ENCODE measurements at regions not wholly inside any gene's neighbourhood (a gene's known extent, or its start where the extent isn't known, plus 50 kb on each side); places are given as distances from the start of the nearest gene placed in this dataset.
"Not testable (repeated sequence)": the region's sequence is repeated elsewhere in the genome, so short reads cannot be mapped to it uniquely, and the experiment has no call there.

DNA sequence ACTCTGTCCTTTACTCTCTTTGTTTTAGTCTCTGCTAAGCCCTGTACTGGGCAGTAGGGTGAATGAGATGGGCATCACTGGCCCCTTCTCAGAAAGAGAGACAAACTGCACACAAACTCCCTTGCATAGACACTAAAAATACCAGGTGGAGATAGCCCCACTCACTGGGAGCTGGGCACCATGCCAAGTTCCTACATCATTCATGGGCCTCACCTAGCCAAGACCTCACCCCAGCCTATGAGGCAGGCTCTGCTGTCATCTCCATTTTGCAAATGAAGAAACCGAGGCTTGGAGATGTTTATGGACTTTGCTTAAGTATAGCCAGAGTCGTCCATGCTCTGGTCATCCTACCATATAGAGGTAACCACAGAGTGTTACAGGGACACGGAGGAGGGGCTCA lies 499.8 kb upstream of the CDH11 start:
- ATAC-seq (no peak), DNase-seq (ENCODE audit: low spot score) (no peak)

DNA sequence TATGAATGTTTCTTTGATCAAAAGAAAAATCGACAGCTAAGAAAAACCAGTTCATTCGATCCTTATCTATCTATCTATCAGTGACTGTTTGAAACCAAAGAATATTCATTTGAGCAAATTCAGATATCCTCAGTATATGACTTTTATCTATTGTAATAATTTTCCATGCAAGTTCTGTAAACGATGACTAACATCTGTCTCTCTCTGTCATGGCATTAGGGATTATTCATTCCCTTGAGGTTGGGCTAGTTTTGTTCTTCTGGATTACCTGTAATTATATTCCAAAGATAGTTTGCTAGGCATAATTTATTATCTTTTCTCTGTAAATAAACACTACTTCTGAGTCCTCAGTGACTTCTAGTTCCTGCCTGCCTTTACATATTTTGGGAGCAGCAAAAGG lies 497.7 kb upstream of the CDH11 start:
- DNase-seq (ENCODE audit: low spot score), result no peak
- ATAC-seq, result no peak

DNA sequence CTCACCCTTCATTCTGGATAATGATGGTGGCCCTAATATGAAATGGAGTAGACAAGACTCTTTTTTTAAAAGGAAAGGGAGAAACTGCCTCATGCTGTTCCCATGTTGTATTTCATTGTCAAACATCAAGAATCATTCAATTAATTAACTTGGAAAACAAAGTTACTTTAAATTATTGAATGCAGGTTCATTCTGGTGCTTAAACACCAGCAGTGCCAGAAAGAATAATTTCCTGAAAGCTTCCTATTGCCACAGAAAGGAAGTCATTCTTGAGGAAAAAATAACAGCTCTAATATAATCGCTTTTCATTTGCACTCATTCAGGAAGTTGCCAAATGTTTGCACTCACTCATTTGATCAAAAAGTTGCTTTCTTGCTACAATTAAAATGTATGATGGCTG lies 497.1 kb upstream of the CDH11 start:
- DNase-seq (ENCODE audit: low spot score) (no peak), ATAC-seq (no peak)

DNA sequence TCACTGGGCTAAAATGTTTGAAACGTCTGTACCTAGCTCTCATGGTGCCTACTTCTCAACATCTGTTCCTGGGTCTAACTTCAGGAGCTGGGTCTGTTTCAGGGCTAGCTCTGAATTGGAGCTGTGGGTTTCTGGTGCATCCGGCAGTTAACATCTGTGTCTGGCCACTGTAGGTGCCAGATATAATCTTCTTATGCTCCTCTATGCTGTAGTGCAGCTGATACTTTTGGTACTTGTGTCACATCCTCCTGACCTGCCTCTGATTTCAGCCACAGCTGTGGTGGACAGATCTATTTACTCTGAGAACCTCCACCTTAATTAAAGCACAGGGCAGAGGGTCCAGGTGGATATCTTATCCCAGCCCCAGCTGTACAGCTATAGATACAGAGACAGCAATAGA lies 496.5 kb upstream of the CDH11 start:
- ATAC-seq (no peak), DNase-seq (ENCODE audit: low spot score) (no peak)

DNA sequence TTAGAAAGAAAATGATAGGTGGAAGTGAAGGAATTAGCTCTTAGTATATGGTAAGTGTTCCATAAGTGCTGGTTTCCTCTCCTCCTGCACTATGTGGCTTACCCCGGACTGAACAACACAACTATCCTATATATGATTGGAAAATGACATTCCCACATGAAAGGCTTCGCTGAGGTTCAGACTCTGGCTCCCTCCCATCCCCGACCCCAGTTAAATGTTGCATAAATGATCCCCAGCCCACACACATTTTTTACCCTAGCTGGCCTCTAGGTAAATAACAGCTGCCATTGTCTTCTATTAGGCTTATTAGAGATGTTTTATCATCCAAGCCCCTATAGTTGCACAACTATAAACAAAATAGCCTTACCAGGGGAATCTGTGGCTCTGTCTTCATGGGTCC lies 495.6 kb upstream of the CDH11 start:
- no peak for DNase-seq (ENCODE audit: low spot score)
- no peak for ATAC-seq

DNA sequence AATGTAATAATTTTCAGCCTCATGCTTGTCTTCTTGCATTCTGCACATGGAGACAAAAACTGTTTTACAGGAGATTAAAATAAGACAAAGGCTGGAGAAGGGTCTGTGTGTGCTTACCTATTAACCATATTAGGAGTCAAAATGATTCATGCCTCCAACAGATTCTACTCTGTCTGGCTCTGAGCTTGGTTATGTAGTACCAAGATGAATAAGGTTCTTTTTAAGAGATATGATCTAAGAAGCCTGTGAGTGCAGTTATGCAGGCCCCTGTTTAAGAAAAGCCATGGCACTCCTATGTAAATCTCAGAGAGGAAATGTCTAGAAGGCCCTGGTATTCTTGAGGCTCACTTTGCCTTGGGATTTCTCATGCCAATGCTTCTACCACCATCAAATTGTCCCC lies 486.6 kb upstream of the CDH11 start:
- DNase-seq (ENCODE audit: low spot score) (no peak), ATAC-seq (no peak)

DNA sequence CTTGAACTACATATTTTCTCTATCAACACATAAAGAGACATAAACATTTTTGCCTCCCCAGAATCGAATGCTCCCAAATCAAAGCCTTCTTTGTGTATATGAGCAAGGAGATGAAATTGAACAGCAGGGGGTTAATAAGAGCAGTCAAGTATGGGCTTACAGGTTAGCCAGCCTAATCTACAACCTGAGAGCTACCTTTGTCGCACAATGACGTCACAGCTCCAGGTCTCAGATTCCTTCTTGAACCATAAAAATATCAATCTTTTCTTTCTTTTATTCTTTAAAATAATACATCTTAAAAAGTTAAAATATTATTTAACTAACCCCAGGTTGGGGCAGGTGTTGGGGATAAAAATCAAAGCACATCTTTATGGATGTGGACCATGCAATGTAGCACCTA lies 482.9 kb upstream of the CDH11 start:
- no peak for ATAC-seq
- DNase-seq (ENCODE audit: low spot score), result no peak

DNA sequence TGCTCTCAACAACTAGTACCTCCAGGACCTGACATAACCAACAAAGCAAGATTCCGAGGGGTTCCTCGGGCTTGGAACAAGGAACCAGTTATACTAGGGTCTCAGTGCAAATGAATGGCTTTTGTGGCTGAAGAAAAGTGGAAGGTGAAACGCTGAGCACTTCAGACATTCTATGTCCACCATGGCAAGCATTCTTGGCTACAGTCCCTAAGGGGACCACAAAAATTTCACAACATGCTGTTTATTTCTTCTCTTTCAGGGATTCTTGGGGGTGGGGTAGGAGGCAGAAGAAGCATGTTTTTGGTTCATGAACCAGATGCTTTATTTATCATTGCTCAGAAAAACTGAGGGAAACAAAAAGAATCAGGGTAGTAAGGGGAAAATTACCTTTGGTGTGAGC lies 479.9 kb upstream of the CDH11 start:
- DNase-seq (ENCODE audit: low spot score) (no peak), ATAC-seq (no peak)

DNA sequence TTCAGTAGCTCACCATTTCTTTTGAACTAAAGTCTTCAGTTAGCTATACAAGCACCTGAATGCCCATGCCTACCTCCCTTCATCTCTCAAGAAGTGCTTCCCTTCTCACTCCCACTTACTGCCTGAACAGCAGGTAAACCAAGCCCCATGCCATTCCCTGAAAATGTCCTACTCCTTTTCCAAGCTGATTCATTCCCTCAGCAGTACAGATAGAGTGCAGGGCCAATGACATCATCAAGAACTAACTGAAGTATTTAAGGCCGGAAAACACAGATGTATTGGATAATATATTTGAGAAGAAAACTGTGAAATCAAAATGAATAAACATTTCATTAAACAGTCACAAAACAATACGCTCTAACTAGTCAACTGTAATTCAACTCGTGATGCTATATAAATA lies 478.8 kb upstream of the CDH11 start:
- ATAC-seq, result no peak

DNA sequence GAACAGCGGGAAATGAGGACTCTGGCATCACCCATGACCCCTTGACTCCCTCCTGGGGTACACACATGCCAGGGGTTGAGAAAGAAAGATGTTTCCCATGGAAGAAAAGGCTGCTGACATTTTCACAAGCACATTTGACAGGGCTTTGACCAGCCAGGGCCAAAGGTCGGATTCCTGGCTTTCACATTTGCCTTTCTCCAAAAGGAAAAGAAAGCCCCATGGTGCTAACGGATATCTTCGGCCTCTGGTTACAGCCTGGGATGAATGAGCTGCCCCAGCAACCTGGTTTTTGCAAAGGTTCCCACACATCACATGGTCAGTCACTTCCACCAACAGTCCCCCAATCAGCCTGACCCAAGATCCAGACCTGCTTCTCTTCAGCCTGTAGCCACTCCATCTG lies 478.2 kb upstream of the CDH11 start:
- ATAC-seq (no peak), DNase-seq (ENCODE audit: low spot score) (no peak)

More for the DNA sequence above, 478.8 kb upstream of the CDH11 start:
- no peak for DNase-seq (ENCODE audit: low spot score)

DNA sequence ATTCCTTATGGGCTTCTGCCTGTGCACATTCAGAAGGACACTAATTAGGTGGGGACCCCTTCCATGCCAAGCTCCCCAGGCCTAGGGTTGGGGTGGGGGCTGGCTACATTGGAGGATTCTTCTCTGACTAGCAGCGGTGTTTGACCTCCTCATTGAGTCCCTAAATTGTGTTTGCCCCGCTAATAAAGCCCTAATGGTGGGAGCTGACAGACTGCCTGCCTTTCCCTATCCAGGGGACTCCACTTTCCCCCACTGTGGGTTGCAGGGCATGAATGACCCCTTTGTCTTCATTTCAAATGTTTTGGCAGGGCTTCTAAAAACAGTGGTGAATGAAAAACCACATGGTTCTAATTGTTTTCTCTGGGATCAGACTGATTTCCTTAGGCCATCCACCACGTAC lies 476.8 kb upstream of the CDH11 start:
- no peak for ATAC-seq

DNA sequence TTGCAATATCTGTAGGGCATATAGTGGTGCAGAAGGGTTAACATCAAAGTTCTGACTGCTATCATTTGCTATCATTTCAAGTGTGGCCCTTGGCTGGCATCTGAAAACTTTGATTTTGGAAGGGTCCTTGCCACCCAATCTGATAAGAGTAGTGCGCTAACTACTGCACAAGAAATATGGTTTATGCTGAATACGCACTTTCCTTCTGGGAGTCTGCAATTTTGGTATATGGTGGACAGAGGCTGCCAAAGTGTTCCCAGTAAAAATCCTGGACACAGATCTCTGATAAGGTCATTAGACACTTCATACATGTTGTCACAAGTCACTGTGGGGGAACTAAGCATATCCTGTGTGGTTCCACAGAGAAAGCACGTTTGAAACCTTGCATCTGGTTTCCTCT lies 461.6 kb upstream of the CDH11 start:
- DNase-seq (ENCODE audit: low spot score), result no peak
- no peak for ATAC-seq

More for the DNA sequence above, 476.8 kb upstream of the CDH11 start:
- no peak for DNase-seq (ENCODE audit: low spot score)

DNA sequence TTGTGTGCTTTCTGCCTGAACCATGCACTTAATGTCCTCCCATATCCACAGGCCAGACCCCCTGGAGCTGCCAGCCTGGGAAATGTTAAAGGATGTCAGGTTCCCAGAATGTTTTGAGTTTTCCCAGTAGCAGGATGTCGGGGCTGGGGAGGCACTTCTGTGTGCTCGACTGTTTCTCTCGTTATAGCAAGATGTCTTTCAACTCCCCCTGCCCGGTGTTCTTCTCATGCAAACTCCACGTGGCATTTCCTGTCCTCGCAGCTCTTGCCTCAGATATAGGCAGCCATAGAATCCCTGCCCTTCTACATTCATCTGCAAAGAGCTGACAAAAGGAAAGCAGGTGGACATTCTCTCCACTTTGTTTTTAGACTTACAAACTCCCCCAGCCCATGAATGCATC lies 457.2 kb upstream of the CDH11 start:
- no peak for DNase-seq (ENCODE audit: low spot score)
- no peak for ATAC-seq

DNA sequence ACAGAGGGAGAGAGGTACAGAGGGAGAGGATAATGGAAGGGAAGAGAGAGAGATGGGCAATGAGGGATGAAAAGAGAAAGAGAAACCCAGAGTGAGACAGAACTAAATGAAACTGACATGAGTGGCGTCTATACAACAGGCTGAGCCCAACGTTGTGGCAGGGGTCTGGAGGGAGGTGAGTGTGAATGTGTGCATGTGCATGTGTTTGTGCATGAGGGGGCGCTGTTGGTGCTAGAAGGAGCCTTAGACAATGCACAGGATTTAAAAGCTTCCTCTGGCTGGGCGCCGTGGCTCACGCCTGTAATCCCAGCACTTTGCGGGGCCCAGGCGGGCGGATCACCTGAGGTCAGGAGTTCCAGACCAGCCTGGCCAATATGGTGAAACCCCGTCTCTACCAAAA lies 454.8 kb upstream of the CDH11 start:
- DNase-seq (ENCODE audit: low spot score) (no peak), ATAC-seq (no peak)

DNA sequence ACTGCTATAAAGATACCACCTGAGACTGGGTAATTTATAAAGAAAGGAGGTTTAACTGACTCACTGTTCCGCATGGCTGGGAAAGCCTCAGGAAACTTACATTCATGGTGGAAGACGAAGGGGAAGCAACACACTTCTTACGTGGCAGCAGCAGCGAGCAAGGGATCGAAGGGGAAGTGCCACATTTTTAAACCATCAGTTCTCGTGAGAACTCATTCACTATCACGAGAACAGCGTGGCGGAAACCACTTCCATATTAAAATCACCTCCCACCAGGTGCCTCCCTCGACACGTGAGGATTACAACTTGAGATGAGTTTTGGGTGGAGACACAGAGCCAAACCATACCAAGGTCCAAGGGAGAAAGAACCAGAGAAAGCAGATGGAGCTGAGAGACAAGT lies 454.3 kb upstream of the CDH11 start:
- no peak for ATAC-seq

DNA sequence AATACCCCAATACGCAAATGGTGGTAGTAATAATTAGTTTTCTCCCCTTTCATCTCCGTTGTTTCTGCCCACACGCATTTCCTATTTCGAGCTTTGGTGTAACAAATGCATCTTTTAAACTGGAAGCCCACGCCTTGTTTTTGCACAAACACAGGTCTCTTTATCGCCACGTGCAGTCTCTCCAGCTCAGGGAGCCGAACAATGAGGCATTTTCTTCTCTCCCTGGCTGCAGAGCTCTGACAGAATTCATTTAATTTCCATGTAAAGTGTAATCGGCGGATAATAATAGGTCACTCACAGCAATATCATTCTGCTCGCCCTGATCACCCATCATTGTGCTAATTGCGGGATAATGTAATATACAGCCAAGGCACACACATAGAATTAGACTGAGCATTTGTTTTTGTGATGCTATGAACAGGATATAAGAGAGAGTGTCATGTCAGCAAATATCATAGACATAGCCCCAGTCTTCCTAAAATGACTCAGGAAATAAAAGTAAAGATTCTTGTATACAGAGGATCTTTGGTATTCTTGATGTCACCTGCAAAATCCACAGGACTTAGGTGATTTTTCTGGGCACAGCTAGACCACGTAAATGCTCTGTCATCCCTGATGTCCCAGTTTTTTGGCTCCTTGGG lies 452.6 kb upstream of the CDH11 start:
- no peak for ATAC-seq
- no peak for DNase-seq (ENCODE audit: low spot score)

More for the DNA sequence above, 454.3 kb upstream of the CDH11 start:
- DNase-seq (ENCODE audit: low spot score), result no peak

DNA sequence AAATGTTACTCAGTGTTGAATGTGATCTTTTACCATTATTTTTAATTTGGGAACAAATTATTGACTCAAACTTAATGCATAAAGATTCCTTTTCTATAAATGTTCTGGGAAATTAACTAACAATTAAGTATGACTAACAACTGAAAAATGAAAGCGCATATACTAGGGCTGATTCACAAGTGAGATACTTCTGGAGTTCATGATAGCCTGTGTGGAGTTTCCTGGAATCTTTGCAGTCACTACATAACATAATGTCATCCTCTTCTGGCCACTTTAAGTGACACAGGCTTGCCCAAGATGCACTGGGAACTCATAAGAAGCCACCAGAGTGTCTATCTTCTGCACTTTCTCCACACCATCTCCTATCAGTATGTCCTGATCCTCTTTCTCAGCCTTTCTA lies 450.3 kb upstream of the CDH11 start:
- ATAC-seq (no peak), DNase-seq (ENCODE audit: low spot score) (no peak)

DNA sequence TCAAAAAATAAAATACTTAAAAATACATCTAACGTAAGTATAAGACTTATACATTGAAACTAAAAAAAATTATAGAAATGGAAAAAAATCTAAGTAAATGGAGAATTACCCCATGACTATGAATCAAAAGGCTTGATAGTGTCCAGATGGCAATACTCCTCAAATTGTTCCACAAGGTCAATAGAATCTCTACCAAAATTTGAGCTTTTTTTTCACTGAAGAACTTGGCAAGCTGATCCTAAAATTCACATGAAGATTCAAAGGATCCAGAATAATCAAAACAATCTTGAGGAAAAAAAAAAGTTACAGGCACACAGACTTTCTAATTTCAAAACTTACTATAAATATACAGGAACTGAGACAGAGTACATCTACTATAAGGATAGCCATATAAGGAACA lies 448.4 kb upstream of the CDH11 start:
- DNase-seq (ENCODE audit: low spot score) (no peak), ATAC-seq (no peak)

DNA sequence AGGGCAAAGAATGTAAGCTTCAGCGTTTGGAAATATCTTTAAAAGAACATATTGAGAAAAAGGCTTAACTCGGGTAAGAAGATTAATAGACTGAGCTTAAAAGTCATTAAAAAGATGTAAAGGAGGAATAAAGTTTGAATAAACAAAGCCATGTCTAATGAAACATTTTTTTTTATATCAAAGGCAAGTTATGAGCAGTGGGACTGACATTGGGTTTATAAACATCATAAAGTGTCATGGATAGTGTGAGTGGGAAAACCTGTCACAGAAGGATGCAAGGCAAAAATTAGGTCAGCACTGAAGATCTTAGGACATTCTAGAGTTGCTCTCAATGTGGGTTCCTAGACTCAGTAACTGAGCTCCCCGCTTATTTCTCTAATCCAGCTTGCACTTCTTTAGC lies 438.0 kb upstream of the CDH11 start:
- DNase-seq (ENCODE audit: low spot score) (no peak), ATAC-seq (no peak)

DNA sequence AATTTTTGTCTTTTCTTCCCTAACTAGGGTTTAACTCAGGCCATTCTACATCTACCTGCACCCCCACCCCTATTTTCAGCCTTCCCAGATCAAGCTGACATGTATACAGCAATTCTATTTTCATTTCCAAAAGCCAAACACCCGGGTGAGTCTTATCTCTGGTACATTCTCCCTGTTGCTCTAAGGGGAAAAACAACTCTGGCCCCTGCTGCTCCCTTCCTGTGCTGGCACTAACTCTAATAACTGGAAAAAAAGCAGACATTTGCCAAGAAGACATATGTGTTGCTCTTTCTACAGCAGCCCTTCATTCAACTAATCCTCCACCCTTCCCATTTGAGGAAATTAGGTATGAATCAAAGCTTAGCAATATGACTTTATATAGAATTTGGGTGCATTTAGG lies 427.8 kb upstream of the CDH11 start:
- DNase-seq (ENCODE audit: low spot score); ATAC-seq: not testable (repeated sequence)

DNA sequence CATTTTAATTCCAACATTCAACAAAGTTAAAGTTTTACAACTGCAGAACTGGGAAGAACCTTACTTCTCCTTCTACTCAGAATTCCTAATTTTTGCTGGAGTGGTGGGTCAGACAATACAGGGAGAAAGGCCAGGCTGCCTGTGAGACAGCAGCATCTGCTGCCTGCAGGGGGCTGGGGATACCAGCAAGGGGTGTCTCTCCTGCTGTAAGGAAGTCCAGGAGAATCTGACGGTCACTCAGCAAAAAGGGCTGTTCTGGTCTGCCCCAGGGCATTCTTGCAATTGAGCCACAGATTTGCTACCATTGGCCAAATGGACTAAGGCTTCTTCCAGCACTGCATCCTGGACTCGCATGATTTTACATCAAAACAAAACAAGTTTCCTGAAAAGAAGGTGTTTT lies 426.6 kb upstream of the CDH11 start:
- DNase-seq (ENCODE audit: low spot score) (no peak), ATAC-seq (no peak)

DNA sequence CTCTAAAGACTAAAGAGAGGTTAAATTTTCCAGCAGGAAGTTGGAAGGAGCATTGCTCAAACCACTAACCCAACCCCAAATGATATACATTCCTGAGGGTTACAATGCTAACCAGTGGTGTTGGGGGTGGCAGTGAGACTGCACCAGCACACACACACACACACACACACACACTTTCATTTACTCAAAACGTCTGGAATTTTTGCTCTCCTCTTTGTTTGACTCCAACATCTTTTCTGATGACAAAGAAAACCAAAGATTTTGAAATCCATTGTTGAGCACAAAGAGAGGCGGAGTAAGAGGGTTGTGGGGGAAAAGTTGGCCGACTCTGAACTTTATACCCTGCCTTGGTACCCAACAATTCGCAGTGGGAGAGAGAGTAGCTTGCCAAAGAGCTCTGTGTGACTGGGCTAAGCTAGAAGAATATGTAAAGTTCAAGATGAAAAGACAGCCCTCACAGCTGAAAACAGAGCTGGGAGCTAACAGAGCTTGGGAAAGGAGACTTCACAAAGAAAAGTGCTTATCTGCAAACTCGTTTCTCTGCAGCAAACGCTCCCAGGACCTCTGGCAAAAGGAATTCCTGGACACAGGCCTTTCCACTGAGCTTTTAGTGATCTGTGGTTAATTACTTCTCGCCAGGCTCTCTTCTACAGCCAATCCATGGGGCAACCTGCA lies 426.0 kb upstream of the CDH11 start:
- no peak for ATAC-seq
- no peak for DNase-seq (ENCODE audit: low spot score)

DNA sequence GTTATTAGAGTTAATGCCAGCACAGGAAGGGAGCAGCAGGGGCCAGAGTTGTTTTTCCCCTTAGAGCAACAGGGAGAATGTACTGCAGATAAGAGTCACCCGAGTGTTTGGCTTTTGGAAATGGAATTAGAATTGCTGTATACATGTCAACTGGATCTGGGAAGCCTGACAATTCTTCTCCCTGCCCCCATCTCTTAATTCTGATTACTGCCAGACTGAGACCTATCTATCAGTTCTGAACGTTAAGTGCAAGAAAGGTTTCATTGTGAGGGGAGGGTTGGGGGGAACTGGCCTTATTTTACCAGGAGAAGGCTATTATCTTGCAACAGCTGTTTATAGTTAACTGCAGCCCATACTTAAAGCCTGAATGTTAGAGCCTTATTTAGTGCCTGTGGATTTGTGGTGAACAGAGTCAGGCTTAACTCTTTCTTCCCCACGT lies 424.5 kb upstream of the CDH11 start:
- no peak for DNase-seq (ENCODE audit: low spot score)
- no peak for ATAC-seq

All from left lobe of liver (tissue), 2 donors.